ENCODE measurements at regions not wholly inside any gene's neighbourhood (a gene's known extent, or its start where the extent isn't known, plus 50 kb on each side); places are given as distances from the start of the nearest gene placed in this dataset.

DNA sequence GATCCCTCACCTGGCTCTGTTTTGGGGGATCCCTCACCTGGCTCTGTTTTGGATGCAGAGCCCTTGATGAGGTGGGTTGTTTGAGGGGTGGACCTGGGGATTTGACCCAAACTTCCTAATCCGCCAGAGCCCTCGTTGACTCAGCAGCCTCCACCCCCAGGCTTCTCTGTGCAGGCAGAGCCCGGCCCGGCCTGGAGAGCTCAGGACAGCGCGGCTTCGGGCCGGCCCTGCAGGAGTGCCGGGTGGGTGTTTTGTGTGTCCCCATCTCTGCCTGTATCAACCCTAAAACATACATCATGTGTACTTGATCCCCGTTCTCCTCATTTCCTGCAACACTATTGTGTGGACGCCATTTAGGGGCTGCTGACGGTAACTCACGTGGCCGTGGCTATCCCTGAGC, 124.2 kb downstream of the SIK1 start:
- DNase-seq (ENCODE audit: low spot score): no peak

DNA sequence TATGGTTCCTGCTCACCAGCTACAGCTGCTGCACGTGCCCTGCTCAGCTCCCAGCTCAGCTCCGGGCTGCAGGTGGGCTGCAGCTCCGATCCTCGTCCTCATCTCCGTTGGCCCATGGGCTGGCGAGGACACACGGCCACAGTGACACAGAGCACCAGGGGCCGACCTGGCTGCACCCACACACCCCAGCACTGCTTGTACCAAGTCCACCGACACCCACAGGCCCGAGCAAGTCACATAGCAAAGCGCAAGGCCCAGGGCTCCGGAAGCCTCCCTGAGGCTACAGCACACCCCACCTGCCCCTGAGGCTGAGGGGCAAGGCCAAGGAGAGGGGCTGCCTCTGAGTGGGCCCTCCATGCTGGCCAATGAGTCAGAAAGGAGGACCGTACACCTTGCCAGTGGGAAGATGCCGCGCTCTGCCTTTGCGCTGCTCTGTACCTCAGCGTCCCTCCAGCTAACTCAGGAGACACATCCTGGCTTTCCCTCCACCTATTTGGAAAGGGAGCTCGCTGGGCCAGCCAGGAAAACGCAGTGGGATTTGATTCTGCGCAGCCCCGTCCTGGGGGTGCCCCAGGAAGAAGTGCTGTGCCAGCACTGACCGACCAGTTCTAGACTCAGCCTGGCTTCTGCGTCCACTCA, 124.8 kb downstream of the SIK1 start:
- no peak for DNase-seq (ENCODE audit: low spot score)

DNA sequence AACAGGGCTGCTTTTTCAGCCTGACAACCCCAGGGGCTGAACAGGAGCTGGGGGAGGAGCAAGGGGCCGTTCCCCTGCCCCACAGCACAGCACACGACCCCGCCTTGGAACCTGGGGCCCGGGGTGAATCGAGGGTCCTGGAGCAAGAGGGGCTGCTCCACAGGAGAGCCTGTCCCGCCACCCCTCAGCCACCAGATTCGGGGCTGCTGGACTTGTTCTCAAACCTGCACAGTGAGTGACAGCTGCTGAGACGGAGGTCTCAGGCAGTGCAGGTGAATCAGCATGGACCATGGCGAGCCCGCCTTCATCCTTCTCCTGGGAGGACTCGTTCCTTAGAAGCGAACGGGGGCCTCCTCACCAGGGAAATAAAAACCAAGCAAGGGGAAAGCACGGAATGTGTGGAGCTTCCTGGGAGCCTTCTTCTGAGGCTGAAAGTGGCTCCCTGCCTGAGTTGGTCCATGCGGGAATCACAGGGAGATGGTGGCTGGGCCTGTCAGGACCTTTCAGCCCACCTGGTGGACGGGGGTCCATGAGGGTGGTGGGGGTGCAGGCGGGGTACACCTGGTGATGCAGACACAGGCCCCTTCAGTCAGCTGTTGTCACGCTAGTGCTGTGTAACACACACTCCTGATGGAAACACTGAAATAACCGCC, 125.4 kb downstream of the SIK1 start:
- DNase-seq (ENCODE audit: low spot score): no peak

DNA sequence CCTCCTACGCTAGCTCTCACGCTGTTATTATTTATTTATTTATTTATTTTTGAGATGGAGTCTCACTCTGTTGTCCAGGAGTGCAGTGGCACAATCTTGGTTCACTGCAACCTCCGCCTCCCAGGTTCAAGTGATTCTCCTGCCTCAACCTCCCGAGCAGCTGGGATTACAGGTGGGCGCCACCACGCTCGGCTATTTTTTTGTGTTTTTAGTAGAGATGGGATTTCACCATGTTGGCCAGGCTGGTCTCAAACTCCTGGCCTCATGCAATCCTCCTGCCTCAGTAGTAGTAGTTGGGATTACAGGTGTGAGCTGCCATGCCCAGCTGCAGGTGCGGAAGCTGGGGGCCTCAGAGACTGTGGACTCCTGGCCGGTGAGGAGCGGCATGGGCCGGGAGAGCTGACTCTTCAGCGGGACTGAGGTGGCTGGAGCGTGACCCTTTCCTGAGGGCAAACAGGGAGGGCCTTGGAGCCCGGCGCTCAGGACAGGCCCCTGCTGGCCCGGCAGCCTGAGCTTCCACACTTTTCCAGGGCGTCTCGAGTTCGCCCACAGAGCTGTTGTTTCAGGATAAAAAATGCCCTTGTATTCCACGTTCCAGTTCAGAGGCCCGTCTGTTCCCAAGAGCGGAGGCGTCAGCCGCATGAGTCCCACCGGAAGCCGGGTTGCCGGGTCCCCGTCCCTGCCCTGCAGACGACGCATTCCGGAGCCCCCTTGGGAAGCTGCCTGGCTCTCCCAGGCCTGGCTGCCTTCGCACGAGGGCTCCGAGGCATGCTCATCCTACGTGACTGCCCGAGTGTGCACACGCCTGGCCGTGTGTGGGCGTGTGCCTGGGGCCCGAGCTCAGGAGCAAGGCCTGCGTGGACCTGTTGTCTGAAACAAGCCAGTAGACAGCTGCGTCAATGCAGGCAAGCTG, 126.2 kb downstream of the SIK1 start:
- no peak for DNase-seq (ENCODE audit: low spot score)

DNA sequence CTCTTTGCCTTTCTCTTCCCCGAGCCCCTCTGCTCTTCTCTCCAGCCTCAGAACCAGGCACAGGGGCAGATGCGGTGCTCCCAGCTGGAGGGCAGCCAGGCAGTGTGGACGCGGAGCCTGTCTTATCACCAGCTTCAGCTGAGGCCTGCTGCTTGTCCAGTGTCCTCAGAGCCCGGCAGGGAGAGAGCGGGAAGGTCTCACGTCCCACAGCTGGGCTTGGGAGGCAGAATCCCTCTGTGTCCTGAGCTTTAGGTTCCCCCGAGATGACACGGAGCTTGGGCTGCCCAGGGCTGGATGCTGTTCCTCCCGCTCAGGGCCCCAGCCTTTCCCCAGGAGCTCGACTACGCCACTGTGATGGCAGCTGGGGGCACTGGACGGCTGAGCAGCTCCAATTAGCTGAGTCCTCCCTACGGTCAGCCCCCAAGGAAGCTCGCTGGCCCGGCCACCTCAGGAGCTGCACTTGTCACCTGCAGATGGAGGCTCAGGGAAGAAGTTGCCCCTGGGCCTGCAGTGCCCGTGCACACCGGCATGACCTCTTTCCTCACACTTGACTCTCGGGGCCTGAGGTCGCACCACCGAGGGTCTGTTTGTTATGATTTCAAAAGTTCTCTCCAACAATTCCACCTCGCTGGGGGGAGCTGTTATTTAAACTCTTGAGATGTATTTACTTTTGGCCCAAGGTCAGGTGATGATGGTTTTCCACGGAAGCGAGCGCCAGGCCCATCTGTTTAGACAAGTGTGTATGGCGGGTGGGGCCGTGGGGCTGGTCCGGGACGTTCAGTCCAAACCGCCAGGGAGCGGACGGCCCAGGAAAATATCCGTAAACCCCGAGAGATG, 127.3 kb downstream of the SIK1 start:
- DNase-seq (ENCODE audit: low spot score): no peak

DNA sequence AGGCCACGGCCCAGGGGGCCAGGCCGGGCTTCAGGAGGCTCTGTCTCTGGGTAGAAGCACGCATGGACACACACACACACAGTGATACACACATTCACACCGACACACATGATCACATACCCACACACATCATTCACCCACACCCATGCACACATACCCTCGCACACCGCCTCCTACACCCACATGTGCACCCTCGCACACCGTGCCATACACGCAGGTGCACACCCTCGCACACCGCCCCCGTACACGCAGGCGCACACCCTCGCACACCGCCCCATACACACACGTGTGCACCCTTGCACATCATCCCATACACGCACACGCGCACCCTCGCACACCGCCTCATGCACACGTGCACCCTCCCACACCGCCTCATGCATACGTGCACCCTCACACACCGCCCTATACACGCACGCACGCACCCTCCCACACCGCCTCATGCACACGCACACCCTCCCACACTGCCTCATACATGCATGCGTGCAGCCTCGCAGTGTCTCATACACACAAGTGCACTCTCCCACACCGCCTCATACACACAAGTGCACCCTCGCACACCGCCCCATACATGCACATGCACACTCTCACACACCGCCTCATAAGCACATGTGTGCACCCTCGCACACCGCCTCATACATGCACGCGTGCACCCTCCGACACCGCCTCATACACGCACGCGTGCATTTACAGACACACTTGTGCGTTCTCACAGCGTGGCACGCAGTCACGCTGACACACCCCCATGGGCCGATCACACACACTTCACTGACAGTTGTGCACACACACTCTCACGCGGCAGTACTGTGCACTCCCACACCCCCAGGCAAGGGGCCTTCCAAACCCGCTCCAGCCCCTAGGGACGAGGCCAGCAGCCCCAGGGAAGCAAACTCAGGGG, 128.1 kb downstream of the SIK1 start:
- no peak for DNase-seq (ENCODE audit: low spot score)

DNA sequence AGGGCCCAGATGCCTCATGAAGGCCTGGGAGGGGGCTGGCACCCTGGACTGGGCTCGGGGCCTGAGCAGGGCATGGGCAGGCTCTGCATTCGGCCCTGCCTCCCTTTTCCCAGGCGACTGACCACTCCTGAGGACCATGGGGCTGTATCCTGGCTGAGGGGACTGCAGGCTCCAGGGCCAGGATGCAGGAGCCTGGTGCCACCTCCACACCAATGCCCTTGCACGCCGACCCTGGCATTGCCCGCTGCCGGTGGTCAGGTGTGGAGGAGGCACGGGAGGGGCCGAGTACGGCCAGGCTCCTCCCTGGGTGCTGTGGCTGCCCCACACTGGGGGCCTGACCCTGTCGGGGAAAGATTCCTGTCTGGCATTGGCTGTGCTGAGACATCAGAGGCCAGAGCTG, 128.9 kb downstream of the SIK1 start:
- DNase-seq (ENCODE audit: low spot score): no peak

DNA sequence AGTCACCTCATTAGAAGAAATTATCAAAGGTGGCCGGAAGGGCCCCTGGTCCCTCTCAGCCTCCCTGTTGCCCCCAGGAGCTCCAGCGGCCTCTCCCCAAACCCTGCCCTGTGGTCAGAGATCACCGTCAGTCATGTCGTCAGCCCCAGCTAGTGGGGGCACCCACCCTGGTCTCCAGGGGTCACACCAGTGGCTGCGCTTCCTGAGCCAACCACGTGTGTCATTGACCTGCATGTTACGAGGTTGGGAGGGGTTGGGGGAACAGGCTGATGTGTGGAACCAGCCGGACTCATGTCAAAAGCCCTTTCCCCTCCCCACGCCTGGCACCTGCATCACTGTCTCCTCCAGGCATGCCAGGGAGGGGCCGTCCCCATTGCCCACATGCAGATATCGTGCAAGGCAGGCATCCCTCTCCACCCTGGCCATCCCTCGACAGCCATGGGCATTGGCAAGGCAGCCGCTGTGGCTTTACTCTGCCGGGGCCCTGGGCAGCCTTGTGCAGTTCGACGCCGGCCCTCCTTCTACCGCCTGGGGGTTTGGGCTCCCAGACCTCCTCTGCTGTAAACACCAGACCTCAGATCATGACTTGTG, 128.7 kb downstream of the CRYAA start:
- no peak for DNase-seq (ENCODE audit: low spot score)

DNA sequence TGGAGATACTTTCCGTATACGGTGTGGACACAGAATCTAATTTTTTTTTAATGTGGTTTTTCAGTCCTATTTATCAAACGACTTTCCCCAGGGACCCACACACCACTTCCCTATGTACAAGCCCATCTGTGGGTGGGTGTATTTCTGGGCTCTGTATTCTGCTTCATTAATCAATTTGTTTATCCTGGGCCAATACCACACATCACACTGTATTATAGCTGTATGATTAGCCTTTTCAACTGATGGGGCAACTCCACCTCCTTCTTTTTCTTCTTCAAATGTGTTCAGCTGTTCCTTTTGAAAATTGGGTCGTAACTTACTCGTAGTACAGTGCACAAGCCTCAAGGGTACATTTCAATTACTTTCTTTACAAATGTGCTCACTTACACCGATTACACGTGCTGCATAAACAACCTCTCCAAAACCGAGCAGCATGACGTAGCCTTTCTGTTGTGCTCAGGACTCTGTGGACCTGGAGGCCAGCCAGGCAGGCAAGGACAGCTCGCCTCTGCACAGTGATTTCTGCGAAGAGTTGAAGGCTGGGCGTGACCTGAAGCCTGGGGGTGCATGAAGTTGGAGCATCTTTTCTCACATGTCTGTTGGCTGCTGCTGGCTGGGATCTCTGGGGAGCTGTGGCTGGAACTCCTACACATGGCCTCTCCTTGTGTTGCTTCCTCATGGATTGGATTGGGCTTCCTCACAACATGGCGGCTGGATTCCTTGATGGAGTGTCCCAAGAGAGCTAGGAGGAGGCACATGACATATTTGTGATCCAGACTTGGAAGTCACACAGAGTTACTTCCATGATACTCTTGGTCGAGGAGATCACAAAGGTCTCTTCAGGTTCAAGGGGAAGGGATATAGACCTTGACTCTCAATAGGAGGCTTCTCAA, 126.5 kb downstream of the CRYAA start:
- DNase-seq (ENCODE audit: low spot score): no peak

DNA sequence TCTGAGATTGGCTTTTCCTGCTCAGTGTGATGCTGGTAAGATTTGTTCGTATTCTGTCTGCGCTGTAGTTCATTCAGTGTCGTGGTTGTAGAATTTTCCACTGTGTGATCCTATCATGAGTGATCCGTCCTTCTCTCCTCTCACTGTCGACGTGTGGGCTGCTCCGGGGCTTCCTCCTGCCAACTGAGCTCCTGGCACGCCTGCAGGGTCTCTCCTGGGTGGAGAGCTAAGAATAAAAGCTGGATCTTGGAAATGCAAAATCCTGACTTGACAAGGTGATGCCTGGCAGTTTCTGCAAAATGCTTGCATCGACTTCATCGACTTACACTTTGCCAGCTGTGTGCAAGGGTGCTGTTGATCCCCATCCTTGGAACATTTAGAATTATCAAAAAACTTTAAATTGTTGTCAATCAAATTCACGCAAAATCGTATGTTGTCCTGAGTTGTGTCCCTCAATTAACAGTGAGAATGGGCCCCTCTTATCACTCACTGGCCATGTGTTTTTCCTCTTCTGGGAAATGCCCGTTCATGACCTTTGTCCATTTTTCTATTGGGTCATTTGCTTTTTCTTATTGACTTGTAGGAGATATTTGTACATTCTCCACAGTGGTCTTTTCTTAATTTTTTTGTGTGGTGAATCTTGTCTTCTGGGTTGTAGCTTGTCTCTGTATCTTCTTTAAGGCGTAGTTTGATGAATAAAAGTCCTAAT, 125.5 kb downstream of the CRYAA start:
- DNase-seq (ENCODE audit: low spot score): no peak

DNA sequence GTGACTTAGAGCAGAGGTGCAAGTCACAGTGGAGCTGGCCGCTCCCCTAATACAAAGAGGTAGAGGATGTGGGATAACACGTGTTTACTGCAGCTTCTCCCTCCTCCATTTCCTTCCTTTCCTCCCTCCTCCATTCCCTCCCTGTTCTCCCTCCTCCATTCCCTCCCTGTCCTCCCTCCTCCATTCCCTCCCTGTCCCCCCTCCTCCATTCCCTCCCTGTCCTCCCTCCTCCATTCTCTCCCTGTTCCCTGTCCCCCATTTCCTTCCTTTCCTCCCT, 124.0 kb downstream of the CRYAA start:
- DNase-seq (ENCODE audit: low spot score): no peak

DNA sequence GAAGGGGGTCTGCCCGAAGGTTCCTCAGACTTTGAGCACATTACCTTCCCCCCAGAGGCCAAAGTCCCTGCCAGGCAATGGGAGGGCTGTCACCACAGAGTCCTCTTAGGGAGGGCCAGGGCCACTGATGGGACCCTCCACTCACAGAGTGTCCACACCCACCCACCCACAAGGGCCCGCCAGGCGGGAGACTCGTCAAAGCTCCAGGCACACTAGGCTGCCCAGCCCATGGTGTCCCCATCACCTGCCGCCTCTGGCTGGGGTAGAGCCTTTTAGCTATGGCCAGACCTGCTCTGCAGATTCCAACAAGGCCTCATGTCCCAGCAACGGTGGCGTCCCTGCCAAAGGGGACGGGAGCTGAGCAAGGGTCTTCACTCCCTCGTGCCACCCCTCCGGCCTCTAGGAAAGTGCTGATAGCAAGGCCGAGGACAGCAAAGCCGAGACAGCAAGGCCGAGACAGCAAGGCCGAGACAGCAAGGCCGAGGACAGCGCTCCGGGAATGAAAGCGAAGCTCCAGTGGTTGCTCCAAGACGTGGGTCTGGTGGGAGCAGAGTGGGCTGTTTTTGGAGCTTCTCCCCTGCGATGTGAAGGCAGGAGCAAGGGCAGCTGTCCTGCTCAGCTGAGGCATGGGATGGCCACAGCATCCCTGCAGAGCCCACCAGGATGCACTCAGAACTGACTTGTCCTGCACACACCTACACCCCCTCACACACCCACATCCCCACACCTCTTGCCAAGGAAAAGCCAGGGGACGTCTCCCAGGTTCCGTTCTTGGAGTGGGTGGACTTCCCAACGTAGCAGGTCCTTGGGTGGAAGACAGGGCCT, 123.4 kb downstream of the CRYAA start:
- DNase-seq (ENCODE audit: low spot score): no peak

DNA sequence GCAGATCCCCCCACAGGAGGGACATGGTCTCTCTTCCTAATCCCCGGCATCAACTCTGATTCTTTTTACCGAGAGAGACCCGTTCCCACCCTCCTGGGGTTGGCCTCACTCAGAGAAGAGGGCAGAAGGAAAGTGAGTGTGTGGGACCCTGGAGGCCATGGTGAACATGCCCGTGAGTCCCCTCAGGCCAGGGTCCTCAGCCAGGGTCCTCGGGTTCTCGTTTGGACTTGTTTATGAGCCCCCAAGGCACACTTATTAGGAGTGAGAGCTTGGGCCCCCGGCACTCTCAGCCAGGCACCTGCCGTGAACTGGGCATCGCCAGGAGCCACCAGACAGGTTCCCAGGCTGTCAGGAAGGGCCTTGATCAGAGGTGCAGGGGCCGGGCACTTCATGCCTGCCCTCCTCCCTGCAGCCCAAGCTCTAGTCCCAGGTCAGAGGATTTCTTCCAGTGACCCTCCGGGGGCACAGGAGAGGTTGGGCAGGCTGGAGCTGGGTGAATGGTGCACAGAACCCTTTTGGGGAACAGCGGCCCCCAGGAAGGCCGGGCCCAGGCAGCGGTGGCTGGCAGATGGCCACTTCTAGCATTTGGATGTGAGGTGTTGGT, 122.6 kb downstream of the CRYAA start:
- no peak for DNase-seq (ENCODE audit: low spot score)

DNA sequence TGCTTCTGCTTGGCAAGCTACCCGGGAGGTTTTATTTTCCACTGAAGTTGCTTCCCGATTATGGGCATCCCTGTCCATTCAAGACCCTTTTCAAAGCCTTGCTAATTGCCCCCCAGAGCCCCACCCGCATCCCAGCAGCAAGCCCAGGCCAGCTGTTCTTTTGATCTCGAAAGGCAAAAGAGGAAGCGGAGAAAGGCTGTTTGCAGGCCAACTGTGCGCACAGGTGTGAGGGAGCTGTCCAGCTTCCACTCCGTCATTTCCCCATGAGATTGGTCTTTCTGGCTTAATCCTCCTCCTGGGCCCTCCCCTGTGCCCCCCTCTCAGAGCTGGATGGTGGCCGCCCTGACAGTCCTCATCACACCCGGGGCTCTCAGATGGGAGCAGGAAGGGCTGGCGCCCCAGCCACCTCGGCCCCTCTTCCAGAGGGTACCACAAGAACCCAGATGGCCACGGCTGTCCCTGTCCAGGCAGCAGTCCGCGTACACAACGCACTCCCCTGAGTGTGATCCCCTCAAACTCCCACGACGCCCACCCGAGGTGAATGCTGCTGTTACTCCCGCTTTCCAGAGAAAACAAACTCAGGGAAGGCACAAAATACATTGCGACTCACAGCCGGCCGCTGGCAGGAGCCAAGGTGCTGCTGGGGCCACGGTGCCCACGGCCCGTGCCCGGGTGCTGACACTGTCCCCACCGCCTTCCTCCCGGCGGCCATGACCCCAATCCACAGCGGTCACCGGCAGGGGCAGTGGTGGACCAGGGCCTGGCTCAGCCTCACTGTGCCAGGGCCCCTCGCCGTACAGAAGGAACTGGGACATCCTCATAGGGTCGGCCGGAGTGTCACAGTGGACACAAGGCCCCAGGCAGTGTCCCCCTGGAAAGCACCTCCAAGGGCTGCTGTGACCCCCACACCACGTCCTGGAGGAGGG, 121.9 kb downstream of the CRYAA start:
- DNase-seq (ENCODE audit: low spot score): no peak

DNA sequence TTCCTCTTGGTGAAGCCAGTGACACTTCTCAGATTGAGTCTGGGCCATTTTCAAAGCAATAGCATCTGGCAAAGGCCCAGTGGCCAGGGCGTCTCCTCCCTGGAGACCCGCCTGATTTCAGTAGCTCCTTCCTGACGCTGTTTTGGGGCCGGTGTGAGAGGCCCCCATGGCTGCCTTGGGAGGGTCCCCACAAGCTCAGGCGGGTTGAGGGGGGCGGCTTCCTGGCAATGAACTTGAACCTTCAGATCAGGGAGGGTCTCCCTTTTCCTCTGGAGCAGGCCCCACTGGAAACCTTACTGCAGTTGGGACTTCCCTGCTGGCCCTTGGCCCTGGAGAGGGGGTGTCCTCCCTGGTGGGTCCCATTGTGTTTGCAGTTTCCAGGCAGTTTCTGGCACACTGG, 121.2 kb downstream of the CRYAA start:
- no peak for DNase-seq (ENCODE audit: low spot score)

DNA sequence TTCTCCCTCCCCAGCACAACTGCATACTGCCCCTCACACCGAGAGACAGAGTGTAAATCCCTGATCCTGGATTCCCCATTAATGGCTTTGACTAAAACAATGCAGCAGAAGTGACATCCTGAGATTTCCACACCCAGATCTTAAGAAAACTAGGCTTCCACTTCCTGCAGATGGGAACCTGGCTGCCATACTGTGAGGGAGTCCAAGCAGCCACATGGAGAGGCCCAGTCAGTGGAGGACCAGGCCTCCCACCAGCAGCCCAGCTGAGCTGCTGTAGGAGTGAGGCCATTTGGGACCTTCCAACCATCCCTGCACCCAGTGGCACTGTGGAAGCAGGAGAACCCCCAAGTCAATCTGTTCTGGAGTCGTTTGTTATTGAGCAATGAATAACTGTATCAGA, 120.6 kb downstream of the CRYAA start:
- no peak for DNase-seq (ENCODE audit: low spot score)

All from AG08396 (cell line).